Keratinocyte (primary cell): ENCODE measurements at regions not wholly inside any gene's neighbourhood (a gene's known extent, or its start where the extent isn't known, plus 50 kb on each side); places are given as distances from the start of the nearest gene placed in this dataset.

Experiments used
- DNase-seq: peaks from one replicate; pipeline ENCODE4 v3.0.0-alpha.2; 2011; ENCODE audit warnings: low read depth, missing footprints, low spot score
- FAIRE-seq: peaks from 2 replicates; lab custom pipeline; 2011; peaks lifted over from hg19 to GRCh38; lab: Jason Lieb, UNC
- H2AFZ ChIP-seq: 2 replicates; pipeline ENCODE4 v1.6.0; 2012; ENCODE audit warnings: low read length, control low read depth, inconsistent platforms; ENCODE audit not compliant: control insufficient read depth
- H3K27ac ChIP-seq: 2 replicates; pipeline ENCODE4 v1.5.1; 2011; ENCODE audit warnings: low read length; ENCODE audit not compliant: control insufficient read depth, insufficient read depth
- H3K27me3 ChIP-seq: 3 replicates; pipeline ENCODE4 v1.6.0; 2011; ENCODE audit warnings: low read length; ENCODE audit not compliant: control insufficient read depth, insufficient read depth; ENCODE audit errors: extremely low read depth
- H3K36me3 ChIP-seq, 2 experiments: 2 replicates in 1 of 2; 3 replicates in 1 of 2; pipeline ENCODE4 v1.5.1; 2011; ENCODE audit warnings: low read length in 2 of 2, mild to moderate bottlenecking in 1 of 2; ENCODE audit not compliant: control insufficient read depth in 2 of 2, insufficient read depth in 2 of 2; ENCODE audit errors: extremely low read depth in 1 of 2
- H3K4me1 ChIP-seq: 3 replicates; pipeline ENCODE4 v1.5.1; 2011; ENCODE audit warnings: low read length; ENCODE audit not compliant: control insufficient read depth, insufficient read depth; ENCODE audit errors: extremely low read depth
- H3K4me2 ChIP-seq: 3 replicates; pipeline ENCODE4 v1.6.0; 2011; ENCODE audit warnings: low read depth, low read length; ENCODE audit not compliant: control insufficient read depth, insufficient read depth; ENCODE audit errors: extremely low read depth
- H3K4me3 ChIP-seq, 3 experiments: fragments of 200-600 bp in 1 of 3; sonication (generic) in 1 of 3; 2 replicates in 2 of 3; 3 replicates in 1 of 3; pipeline ENCODE4 v1.5.1; 2011 to 2016; ENCODE audit warnings: low read length in 3 of 3, mild to moderate bottlenecking in 3 of 3, control low read depth in 2 of 3, inconsistent platforms in 1 of 3, low read depth in 1 of 3, mixed read lengths in 1 of 3, mixed run types in 1 of 3, moderate library complexity in 1 of 3; ENCODE audit not compliant: control insufficient read depth in 2 of 3, insufficient read depth in 2 of 3; ENCODE audit errors: extremely low read depth in 1 of 3
- H3K79me2 ChIP-seq: 2 replicates; pipeline ENCODE4 v1.6.0; 2012; ENCODE audit warnings: low read length; ENCODE audit not compliant: control insufficient read depth, insufficient read depth
- H3K9ac ChIP-seq: 3 replicates; pipeline ENCODE4 v1.6.0; 2011; ENCODE audit warnings: low read length; ENCODE audit not compliant: control insufficient read depth, insufficient read depth; ENCODE audit errors: extremely low read depth
- H3K9me1 ChIP-seq: 3 replicates; pipeline ENCODE4 v1.6.0; 2011; ENCODE audit warnings: low read length; ENCODE audit not compliant: control insufficient read depth, insufficient read depth; ENCODE audit errors: extremely low read depth
- H3K9me3 ChIP-seq: 2 replicates; pipeline ENCODE4 v1.5.1; 2012; ENCODE audit warnings: low read depth, low read length; ENCODE audit not compliant: control insufficient read depth
- H4K20me1 ChIP-seq: 3 replicates; pipeline ENCODE4 v1.6.0; 2011; ENCODE audit warnings: low read length; ENCODE audit not compliant: control insufficient read depth, insufficient read depth; ENCODE audit errors: extremely low read depth
- CTCF ChIP-seq, 3 experiments: IDR thresholded peaks in 1 of 3; conservative IDR thresholded peaks in 1 of 3; optimal IDR thresholded peaks in 1 of 3; 2 replicates in 2 of 3; 3 replicates in 1 of 3; pipeline versions ENCODE3 to v1.5.1; 2011; ENCODE audit warnings: low read length in 3 of 3, mild to moderate bottlenecking in 3 of 3, moderate library complexity in 2 of 3, control low read depth in 1 of 3, inconsistent platforms in 1 of 3; ENCODE audit not compliant: insufficient read depth in 2 of 3; ENCODE audit errors: extremely low read depth in 1 of 3
- EZH2 ChIP-seq: IDR thresholded peaks from one replicate; pipeline ENCODE4 v1.6.1; 2012; ENCODE audit warnings: inconsistent platforms, mild to moderate bottlenecking, low read length, moderate library complexity
- dilution Hi-C: fragments of 300-500 bp; cut with MboI; formaldehyde crosslinking; loops from one replicate; pipeline ENCODE4 v1.7.0; 2020; ENCODE audit warnings: low sequenced_read_pairs; ENCODE audit not compliant: extremely low pct_ligation_motif_present

GRCh38 chr6:139500977-139501376 lies 126.5 kb upstream of the CITED2 start:
- H3K4me2 ChIP-seq: no peak overlapping the region
- H3K36me3 ChIP-seq: no peaks in the 10 kb centered on the region
- H4K20me1 ChIP-seq: no peaks in the 10 kb centered on the region
- H3K9me1 ChIP-seq: no peaks in the 10 kb centered on the region
- no peaks in the 10 kb centered on the region for H3K4me1 ChIP-seq
- DNase-seq (no peak), FAIRE-seq (no peak)
- no peaks in the 10 kb centered on the region for H3K79me2 ChIP-seq
- TF ChIP-seq EZH2 (no peak), CTCF (optimal IDR thresholded peaks at IDR 0.05 in 1 of 3, IDR thresholded peaks at IDR 0.05 in 1 of 3, conservative IDR thresholded peaks at IDR 0.05 in 1 of 3; ENCODE audit: extremely low read depth in 1 of 3, insufficient read depth in 2 of 3, low read length in 3 of 3) (no peak)
- no peaks in the 10 kb centered on the region for H3K9me3 ChIP-seq
- no peak overlapping the region for H3K27ac ChIP-seq
- no peak overlapping the region for H3K9ac ChIP-seq
- no peak overlapping the region for H3K4me3 ChIP-seq
- dilution Hi-C loops: no loop called here
- no peak overlapping the region for H2AFZ ChIP-seq
- no peaks in the 10 kb centered on the region for H3K27me3 ChIP-seq

DNA sequence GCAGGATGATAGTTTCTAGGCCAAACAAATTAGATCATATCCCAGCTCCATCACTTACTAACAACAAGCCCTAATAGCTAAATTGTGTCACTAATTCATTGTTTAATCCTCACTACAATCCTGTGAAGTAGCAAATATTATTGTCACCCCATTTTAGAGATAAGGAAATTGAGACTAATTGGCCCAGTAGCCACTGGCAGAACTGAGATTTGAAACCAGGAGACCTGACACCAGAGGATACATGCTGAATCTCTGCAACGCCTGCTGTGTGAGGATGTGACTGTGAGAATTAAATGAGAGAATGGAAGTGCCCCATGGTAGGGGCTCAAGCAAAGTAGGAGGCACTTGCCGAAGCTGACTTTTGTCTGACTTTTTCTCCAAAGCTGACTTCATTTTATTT lies 124.3 kb upstream of the CITED2 start:
- TF ChIP-seq EZH2 (no peak), CTCF (optimal IDR thresholded peaks at IDR 0.05 in 1 of 3, IDR thresholded peaks at IDR 0.05 in 1 of 3, conservative IDR thresholded peaks at IDR 0.05 in 1 of 3; ENCODE audit: extremely low read depth in 1 of 3, insufficient read depth in 2 of 3, low read length in 3 of 3) (no peak)
- no peaks in the 10 kb centered on the region for H3K4me1 ChIP-seq
- H3K9me3 ChIP-seq: no peaks in the 10 kb centered on the region
- no peak overlapping the region for H3K4me2 ChIP-seq
- H3K36me3 ChIP-seq: no peaks in the 10 kb centered on the region
- no peak overlapping the region for H3K27ac ChIP-seq
- H3K79me2 ChIP-seq: no peaks in the 10 kb centered on the region
- FAIRE-seq: no peak
- H4K20me1 ChIP-seq: no peaks in the 10 kb centered on the region
- dilution Hi-C loops: no loop called here
- no peak overlapping the region for H3K4me3 ChIP-seq
- no peaks in the 10 kb centered on the region for H3K27me3 ChIP-seq
- no peaks in the 10 kb centered on the region for H3K9me1 ChIP-seq
- H2AFZ ChIP-seq: no peak overlapping the region
- no peak overlapping the region for H3K9ac ChIP-seq
- no peak for DNase-seq
